Gastroesophageal sphincter (tissue), 3 donors: ENCODE measurements at regions not wholly inside any gene's neighbourhood (a gene's known extent, or its start where the extent isn't known, plus 50 kb on each side); places are given as distances from the start of the nearest gene placed in this dataset.

Experiments used
- CTCF ChIP-seq, 4 experiments: fragments of 200-600 bp in 2 of 4; fragments of 450-650 bp in 2 of 4; sonication (generic) in 1 of 4; IDR thresholded peaks; one replicate each; pipeline ENCODE4 v1.5.1; 2017 to 2019; ENCODE audit warnings: antibody characterized with exemption in 4 of 4, mild to moderate bottlenecking in 2 of 4, moderate library complexity in 2 of 4
- EP300 ChIP-seq: sonication (generic); formaldehyde crosslinking; IDR thresholded peaks from one replicate; pipeline ENCODE4 v1.6.1; 2017; ENCODE audit warnings: antibody characterized with exemption, mild to moderate bottlenecking
- POLR2A ChIP-seq, 2 donors: fragments of 450-650 bp; IDR thresholded peaks; one replicate each; pipeline ENCODE4 v1.6.1; 2017; ENCODE audit warnings: antibody characterized with exemption in 2 of 2, mild to moderate bottlenecking in 2 of 2, moderate library complexity in 1 of 2
- POLR2AphosphoS5 ChIP-seq: sonication (generic); formaldehyde crosslinking; IDR thresholded peaks from one replicate; pipeline ENCODE4 v1.6.1; 2017; ENCODE audit warnings: antibody characterized with exemption

DNA sequence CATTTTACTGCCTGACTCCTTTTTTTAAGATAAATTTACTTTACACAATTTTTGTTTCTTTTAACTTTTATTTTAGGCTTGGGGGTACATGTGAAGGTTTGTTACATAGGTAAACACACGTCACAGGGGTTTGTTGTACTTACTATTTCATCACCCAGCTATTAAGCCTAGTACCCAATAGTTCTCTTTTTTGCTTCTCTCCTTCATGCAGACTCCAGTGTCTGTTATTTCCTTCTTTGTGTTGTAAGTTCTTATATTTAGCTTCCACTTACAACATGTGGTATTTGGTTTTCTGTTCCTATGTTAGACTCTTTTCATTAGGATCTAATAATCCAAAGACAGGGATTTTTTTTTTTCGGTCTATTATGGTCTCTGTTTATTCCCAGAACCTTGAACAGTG, 83.5 kb upstream of the CCN6 start:
- TF ChIP-seq CTCF (IDR thresholded peaks at IDR 0.05) (no peak), POLR2AphosphoS5 (no peak), EP300 (no peak), POLR2A (IDR thresholded peaks at IDR 0.05) (no peak)
